VCaP (cell line): ENCODE measurements at regions not wholly inside any gene's neighbourhood (a gene's known extent, or its start where the extent isn't known, plus 50 kb on each side); places are given as distances from the start of the nearest gene placed in this dataset.

Experiments
- H3K27ac ChIP-seq: fragments of 450-650 bp; 2 replicates; pipeline ENCODE4 v1.5.1; 2017
- CTCF ChIP-seq: fragments of 450-650 bp; conservative IDR thresholded peaks from 2 replicates; pipeline ENCODE4 v1.5.1; 2017; ENCODE audit warnings: mild to moderate bottlenecking, moderate library complexity

- no peak overlapping the region for H3K27ac ChIP-seq
- no peak for TF ChIP-seq CTCF
Measured at GRCh38 chr5:24963611-24964010, 318.8 kb upstream of the CDH10 start.

- TF ChIP-seq CTCF: no peak
Measured at GRCh38 chr5:24923400-24923799, 278.6 kb upstream of the CDH10 start.

GRCh38 chr5:24918676-24919075, 273.9 kb upstream of the CDH10 start:
- H3K27ac ChIP-seq: no peak overlapping the region
- TF ChIP-seq CTCF: no peak

More at GRCh38 chr5:24923400-24923799, 278.6 kb upstream of the CDH10 start:
- H3K27ac ChIP-seq: no peak overlapping the region

- TF ChIP-seq CTCF: no peak
- H3K27ac ChIP-seq: no peak overlapping the region
Measured at GRCh38 chr5:24916863-24917262, 272.1 kb upstream of the CDH10 start.

- H3K27ac ChIP-seq: no peak overlapping the region
- no peak for TF ChIP-seq CTCF
Measured at GRCh38 chr5:24909210-24909609, 264.4 kb upstream of the CDH10 start.

GRCh38 chr5:24906689-24907088, 261.9 kb upstream of the CDH10 start:
- H3K27ac ChIP-seq: no peak overlapping the region
- TF ChIP-seq CTCF: no peak

GRCh38 chr5:24904981-24905517, 260.3 kb upstream of the CDH10 start:
- no peak overlapping the region for H3K27ac ChIP-seq
- TF ChIP-seq CTCF: no peak
